H7 (cell line): ENCODE measurements at regions not wholly inside any gene's neighbourhood (a gene's known extent, or its start where the extent isn't known, plus 50 kb on each side); places are given as distances from the start of the nearest gene placed in this dataset.

ENCODE experiments used
- DNase-seq: peaks from one replicate; pipeline ENCODE4 v3.0.0; 2012
- H3K27me3 ChIP-seq: 2 replicates; pipeline ENCODE4 v1.6.0; 2011; ENCODE audit warnings: mild to moderate bottlenecking, low read length; ENCODE audit not compliant: control insufficient read depth, insufficient read depth
- H3K36me3 ChIP-seq: replicated peaks from 2 replicates; pipeline ENCODE4 v1.5.1; 2011; ENCODE audit warnings: low read length; ENCODE audit not compliant: control insufficient read depth, insufficient read depth
- H3K4me3 ChIP-seq: 2 replicates; pipeline ENCODE4 v1.5.1; 2011; ENCODE audit warnings: low read depth, mild to moderate bottlenecking, control low read depth, low read length, moderate library complexity; ENCODE audit not compliant: insufficient read depth

DNA sequence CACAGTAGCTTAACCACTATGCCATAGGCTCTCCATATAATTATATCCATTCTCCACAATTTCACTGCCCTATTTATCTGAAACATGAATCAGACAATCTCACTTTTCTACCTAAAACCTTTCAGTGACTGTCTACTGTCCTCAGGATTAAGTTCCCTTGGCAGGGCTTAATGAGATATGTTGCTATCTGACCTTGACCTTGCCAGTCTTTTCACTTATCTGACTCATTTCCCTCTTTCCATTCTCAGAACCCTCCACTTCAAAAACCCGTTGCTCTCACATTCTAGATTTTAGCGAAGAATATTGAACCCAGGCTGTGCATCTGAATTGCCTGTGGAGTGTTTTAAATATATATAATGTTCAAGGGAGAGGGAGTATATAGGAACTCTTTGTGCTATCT, 452.1 kb upstream of the MPDZ start:
- Histone ChIP-seq H3K36me3 (no peaks in the 10 kb centered on the region), H3K4me3 (no peak overlapping the region), H3K27me3 (no peaks in the 10 kb centered on the region)
- no peak for DNase-seq

- no peak for DNase-seq
- no peaks in the 10 kb centered on the region for H3K27me3 ChIP-seq
- no peak overlapping the region for H3K4me3 ChIP-seq
- H3K36me3 ChIP-seq, result no peaks in the 10 kb centered on the region
Measured at GRCh38 chr9:13729955-13730354, 450.5 kb upstream of the MPDZ start.

- DNase-seq, result no peak
- no peaks in the 10 kb centered on the region for H3K36me3 ChIP-seq
- H3K4me3 ChIP-seq, result no peak overlapping the region
- H3K27me3 ChIP-seq, result no peaks in the 10 kb centered on the region
Measured at GRCh38 chr9:13728917-13729811, 449.7 kb upstream of the MPDZ start.

DNA sequence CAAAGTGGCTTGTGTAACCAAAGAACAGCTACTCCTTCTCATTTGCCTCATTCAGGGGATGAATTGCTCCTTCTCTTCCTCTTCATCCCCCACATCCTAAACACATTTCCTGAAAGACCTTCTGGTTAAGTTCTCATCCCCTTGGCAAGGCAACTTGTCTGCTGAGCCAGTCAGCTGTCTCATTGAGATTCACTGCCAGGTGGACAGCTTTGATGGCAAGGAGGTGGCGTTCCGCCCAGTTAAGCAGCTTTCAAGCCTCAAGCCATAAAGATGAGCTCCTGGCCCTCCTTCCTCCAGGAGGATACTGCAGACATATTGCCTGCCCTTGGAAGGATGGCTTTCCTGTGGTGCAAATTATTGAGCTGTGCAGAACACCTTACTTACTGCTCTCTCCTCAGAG, 448.6 kb upstream of the MPDZ start:
- no peak overlapping the region for H3K4me3 ChIP-seq
- no peaks in the 10 kb centered on the region for H3K36me3 ChIP-seq
- H3K27me3 ChIP-seq, result no peaks in the 10 kb centered on the region
- DNase-seq, result no peak

GRCh38 chr9:13726746-13727145, 447.3 kb upstream of the MPDZ start:
- no peaks in the 10 kb centered on the region for H3K36me3 ChIP-seq
- DNase-seq, result no peak
- no peak overlapping the region for H3K4me3 ChIP-seq
- H3K27me3 ChIP-seq, result no peaks in the 10 kb centered on the region

DNA sequence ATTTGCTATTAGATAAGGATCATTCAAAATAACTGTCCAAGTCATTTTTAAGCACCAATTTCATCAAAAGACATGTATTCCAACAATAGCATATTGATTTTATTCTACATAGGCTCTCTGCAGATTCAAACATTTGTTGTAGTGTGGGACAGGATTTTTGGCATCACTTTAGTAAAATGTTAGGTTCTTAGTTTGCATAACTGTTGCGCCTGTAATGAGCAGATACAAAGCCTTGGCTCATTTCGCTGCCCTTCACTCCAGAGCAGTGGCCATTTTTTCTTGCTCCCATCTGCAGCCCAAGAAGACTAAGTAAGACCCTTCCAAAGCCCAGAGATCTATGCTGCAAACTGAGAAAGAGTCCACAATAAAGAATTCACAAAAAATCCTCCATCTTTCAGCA, 446.0 kb upstream of the MPDZ start:
- no peak for DNase-seq
- no peaks in the 10 kb centered on the region for H3K36me3 ChIP-seq
- no peak overlapping the region for H3K4me3 ChIP-seq
- no peaks in the 10 kb centered on the region for H3K27me3 ChIP-seq

- DNase-seq, result no peak
- Histone ChIP-seq H3K4me3 (no peak overlapping the region), H3K27me3 (no peaks in the 10 kb centered on the region), H3K36me3 (no peaks in the 10 kb centered on the region)
Measured at GRCh38 chr9:13721481-13722235, 442.2 kb upstream of the MPDZ start.

DNA sequence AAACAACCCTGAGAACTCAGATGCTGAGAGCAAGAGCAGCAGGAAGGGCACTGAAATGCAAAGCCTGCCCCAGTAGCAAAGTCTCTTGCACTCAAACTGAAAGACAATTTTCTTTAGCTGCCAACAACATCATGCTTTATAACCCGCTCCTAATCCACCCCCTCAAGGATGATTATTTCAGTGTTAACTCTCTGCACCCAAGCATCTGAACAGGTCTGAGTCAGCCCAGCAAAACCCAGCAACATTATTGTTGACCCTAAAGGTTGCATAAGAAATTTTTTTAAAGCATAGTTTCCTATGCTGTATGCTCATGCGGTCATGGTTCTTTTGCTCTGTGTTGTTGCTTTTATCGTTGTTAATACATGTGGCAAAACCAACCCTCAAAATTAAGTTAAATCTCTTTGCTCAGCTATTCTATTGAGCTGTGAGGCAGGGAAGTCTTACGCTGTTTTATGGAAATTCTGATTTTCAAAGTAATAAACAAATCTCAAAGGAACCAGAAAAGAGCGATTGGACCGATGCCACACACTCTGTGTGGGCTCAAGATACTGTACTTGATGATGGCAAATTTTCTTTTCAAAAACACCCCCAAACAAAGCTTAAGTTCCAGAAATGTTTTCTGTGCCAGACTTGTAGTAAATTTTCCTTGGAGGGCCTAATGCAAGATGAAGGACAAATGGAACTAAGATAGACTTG, 440.6 kb upstream of the MPDZ start:
- H3K36me3 ChIP-seq, result no peaks in the 10 kb centered on the region
- no peaks in the 10 kb centered on the region for H3K27me3 ChIP-seq
- no peak overlapping the region for H3K4me3 ChIP-seq
- no peak for DNase-seq

DNA sequence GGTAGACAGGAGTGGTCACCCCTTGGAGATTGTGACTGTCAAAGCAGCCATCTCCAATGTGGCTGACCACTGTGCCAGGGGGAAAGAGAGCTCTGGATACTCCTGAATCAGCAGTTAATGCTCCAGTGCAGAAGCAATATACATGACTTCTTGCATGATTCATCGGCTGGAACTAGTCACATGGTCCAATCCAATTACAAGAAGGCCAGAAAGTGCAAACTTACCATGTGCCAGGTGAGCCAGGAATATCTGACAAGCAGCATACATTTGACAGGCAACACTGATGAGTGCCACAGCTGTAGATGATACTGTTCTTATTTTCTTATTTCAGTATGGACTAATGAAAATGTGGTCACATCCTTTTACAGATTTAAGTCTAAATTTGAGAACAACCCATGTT, 440.0 kb upstream of the MPDZ start:
- no peaks in the 10 kb centered on the region for H3K27me3 ChIP-seq
- DNase-seq, result no peak
- H3K36me3 ChIP-seq, result no peaks in the 10 kb centered on the region
- no peak overlapping the region for H3K4me3 ChIP-seq

DNA sequence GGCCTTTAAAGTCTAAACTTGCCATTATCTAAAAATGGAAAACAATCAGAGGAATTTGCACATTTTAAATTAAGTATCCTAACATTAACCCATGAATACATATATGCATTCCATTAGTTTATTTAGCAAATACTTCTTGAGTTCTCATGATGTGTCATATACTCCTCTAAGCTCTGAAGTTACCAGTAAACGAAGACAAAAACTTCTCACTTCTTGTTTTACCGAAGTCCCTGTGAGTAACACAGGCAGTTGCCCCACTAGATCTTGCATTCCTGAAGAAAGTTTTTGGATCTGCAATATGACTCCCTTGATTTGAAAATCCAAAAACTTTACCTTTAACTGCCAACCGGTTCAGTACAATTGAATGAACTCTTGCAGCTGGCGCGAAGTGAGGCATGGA, 439.0 kb upstream of the MPDZ start:
- DNase-seq, result no peak
- H3K27me3 ChIP-seq, result no peaks in the 10 kb centered on the region
- H3K4me3 ChIP-seq, result no peak overlapping the region

GRCh38 chr9:13718086-13718485, 438.6 kb upstream of the MPDZ start:
- DNase-seq, result no peak
- no peaks in the 10 kb centered on the region for H3K36me3 ChIP-seq

More for the DNA sequence above, 439.0 kb upstream of the MPDZ start:
- H3K36me3 ChIP-seq, result no peaks in the 10 kb centered on the region

DNA sequence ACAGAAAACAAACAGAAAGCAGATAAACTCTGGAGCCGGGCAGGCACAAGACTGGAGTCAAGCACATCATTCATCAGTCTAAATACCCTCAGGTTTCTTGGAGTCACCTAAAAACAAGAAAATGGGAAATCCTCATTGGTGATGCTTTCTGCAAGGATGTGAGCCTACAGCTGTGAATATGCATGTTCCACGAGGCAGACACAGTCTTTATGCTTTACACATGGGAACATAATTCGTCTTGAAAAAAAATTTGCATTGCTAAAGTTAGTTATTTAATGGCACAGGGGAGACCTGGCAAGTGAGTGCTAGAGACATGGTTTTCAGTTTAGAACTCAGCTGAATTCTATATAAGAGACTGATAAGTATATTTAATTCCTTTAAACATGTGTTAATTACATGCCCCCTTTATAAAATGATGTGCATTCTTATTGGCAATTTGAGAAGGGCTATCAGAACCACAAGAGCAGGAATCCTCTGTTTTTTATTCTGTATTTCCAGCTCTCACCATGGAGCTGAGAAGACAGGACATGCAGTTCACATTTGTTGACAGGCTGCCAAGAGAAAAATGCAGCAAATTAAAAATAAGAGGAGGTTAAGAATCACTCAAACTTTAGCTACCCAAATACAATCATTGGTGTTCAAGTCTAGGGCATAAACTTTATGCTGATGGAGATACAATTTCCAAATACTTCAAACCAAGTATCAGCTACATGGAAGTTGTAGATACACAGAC, 438.0 kb upstream of the MPDZ start:
- H3K36me3 ChIP-seq, result no peaks in the 10 kb centered on the region
- H3K4me3 ChIP-seq, result no peak overlapping the region
- DNase-seq, result no peak
- H3K27me3 ChIP-seq, result no peaks in the 10 kb centered on the region

More at GRCh38 chr9:13718086-13718485, 438.6 kb upstream of the MPDZ start:
- Histone ChIP-seq H3K4me3 (no peak overlapping the region), H3K27me3 (no peaks in the 10 kb centered on the region)

DNA sequence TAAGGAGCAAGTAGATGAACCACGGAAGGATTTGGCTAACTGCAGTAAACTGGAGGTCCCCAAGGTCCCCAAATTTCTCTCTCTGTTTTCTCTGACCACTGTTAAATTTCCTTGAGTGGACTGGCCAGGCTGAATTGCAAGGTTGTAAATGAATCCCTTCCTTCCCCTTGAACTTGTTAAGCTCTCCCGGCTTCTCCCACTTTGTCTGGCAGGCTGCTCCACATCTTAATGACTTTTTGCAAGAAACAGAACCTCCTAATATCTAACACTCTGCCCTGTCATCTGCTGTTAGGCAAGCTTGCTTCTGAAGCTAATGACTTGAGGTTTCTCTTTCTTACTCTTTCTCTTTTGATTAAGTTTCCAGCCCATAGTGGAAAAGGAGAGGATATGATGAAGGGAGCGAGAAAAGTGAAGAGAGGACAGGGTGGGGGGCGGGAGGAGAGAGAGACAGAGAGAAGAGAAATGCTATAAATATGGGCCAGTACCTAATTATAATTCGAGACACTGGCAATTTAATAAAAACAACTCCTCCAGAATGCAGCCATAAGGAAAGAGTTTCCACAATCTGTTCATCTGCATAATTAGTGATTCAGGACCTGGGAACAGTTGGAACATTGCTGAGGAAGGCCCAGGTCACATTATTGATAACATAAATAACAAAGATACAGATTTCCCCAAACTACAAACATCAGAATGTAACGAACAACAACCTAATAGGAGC, 437.3 kb upstream of the MPDZ start:
- Histone ChIP-seq H3K36me3 (no peaks in the 10 kb centered on the region), H3K4me3 (no peak overlapping the region), H3K27me3 (no peaks in the 10 kb centered on the region)
- no peak for DNase-seq

- no peak overlapping the region for H3K4me3 ChIP-seq
- no peaks in the 10 kb centered on the region for H3K36me3 ChIP-seq
- DNase-seq, result no peak
- no peaks in the 10 kb centered on the region for H3K27me3 ChIP-seq
Measured at GRCh38 chr9:13716090-13716489, 436.6 kb upstream of the MPDZ start.
